HG03135 (cell line): ENCODE measurements at regions not wholly inside any gene's neighbourhood (a gene's known extent, or its start where the extent isn't known, plus 50 kb on each side); places are given as distances from the start of the nearest gene placed in this dataset.

ENCODE experiments used
- ATAC-seq: cut with Tn5 transposase; IDR thresholded peaks from one replicate; pipeline ENCODE4 v1.9.1; 2021; ENCODE audit warnings: mild to moderate bottlenecking, moderate library complexity; ENCODE audit not compliant: unreplicated experiment

GRCh38 chr2:205937211-205937610 is 148.8 kb downstream of the INO80D start:
- ATAC-seq = no peak

DNA sequence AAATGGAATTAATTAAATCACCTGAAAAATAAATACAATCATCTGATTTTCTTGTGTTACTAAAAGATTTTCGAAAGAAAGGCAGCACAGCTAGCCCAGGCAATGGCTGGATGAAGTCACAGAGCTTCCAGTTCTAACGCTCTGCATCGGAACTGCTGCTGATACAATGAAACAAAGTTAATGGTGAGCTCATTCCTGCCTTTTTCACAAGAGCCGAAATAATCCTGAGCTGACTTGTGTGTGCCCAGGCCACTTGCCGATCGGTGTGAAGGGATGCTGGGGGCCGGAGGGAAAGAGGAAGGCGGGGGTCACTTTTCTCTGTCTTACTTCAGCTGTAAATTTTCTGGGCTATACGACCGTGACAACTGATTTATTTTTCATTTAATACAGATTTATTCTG is 149.5 kb downstream of the INO80D start:
- no peak for ATAC-seq

DNA sequence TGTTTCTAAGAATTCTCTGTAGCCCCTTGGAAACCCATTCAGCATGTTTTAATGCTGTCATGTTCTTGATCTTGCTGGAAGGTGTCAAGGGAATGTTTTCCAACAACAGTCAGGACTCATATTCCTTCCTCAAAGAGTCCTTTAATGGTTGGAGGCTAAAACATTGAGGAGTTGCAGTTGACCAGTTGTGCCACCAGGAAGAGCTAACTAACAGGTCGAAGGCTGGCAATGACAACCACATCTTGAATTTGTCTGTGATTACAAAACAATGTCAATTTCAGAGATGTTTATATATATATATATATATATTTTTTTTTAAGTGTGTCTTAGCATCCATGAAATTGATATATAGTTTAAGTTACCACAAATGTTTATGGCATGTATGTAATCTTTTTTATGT is 151.5 kb downstream of the INO80D start:
- ATAC-seq = no peak

- no peak for ATAC-seq
Measured at GRCh38 chr2:205932861-205933260, 153.1 kb downstream of the INO80D start.

DNA sequence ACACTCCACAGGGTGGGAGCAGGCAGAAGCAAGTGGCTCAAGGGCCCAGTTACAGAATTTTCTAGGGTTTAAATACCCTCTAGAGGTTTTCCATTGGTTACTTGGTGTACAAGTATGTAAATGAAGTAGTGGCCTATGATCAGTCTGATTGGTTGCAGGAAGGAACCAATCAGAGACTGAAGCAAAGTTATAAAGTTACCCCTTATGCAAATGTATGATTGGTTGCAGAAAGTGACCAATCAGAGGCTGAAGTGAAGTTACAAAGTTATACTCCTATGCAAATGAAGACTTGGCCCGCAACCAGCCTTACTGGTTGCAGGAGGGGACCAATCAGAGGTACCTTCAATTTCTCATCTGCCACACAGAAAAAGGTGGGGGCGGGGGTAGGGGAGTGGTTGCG is 154.6 kb downstream of the INO80D start:
- no peak for ATAC-seq

DNA sequence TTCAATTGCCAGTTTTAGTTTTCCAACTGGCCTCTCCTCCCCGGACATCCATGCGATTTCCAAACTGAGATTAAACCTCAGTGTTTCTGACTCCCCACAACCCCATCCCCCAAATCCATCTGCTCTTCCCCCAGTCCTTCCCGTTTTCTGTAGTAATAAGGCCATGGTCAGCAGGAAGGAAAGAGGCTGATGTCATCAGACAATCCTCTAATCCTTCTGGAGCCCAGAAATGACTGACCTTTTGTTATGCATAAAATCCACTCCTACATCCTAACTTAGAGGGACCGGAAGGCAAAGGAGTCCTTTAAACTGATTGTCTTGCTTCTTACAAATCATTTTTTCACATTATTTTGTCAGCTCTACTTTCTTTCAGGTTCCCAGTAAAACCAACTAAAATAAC is 155.8 kb downstream of the INO80D start:
- ATAC-seq = no peak

GRCh38 chr2:205929246-205929942 is 156.6 kb downstream of the INO80D start:
- ATAC-seq = no peak

DNA sequence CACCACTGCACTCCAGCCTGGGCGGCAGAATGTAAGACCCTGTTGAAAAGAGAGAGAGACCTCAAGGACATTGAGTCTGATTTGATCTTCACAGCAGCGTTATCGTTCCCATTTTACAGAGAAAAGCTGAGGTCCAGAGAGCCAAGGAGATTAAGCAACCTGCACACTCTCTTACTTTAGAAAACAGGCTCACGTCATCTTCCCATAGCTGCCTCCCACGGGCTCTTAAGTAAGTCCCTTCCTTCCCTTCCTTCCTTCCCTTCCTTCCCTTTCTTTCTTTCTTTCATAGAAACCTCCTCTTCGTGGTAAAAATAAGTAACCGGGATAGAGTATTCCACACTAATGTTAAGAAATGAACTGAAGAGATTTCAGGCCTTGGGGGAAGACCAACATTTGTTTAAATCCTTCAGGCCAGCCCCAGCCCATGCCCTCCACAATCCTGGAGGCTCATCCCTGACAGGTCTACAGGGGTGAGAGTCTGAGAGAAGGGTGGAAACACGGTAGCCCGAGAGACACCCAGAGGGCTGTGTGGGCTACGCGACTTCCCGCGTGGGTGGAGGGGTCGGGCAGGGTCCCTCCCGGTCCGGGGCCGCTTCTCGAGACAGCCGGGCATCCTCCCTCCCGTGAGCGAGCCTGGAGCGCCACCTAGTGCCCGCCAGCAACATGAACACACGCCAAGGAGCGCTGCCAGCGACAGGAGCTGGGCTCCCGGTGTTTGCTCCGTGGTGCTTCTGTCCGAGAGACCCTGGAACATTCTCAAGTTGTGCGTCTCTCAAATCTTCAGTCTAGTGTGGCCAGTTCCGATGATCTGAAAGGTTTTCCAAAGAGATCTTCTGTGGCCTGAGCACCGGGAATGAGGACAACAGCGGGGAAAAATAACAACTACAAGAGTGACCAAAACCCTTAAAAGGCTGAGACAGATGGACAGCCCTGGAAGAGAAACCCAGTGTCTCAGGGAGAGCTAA is 160.3 kb downstream of the INO80D start:
- ATAC-seq = peak; percentile 96

GRCh38 chr2:205924676-205925075 is 161.3 kb downstream of the INO80D start:
- no peak for ATAC-seq

DNA sequence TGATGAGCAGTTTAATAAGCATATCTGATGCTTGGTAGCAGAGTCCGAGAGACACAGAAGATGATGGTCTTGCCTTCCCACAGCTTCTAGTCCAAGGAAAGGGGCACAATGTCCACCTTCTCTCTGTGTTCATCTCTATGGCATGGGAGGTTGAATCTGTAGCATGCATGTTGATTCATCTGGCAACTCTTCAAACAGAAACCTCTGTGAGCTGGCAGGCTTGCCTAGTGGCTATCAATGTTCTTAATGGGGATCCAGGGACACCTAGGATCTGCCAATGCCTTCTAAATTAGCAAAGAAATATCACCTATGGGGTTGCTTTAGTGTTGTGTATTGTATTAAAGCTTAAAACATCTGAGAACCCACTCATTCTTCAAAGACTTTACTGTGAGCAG is 170.8 kb downstream of the INO80D start:
- ATAC-seq = no peak

DNA sequence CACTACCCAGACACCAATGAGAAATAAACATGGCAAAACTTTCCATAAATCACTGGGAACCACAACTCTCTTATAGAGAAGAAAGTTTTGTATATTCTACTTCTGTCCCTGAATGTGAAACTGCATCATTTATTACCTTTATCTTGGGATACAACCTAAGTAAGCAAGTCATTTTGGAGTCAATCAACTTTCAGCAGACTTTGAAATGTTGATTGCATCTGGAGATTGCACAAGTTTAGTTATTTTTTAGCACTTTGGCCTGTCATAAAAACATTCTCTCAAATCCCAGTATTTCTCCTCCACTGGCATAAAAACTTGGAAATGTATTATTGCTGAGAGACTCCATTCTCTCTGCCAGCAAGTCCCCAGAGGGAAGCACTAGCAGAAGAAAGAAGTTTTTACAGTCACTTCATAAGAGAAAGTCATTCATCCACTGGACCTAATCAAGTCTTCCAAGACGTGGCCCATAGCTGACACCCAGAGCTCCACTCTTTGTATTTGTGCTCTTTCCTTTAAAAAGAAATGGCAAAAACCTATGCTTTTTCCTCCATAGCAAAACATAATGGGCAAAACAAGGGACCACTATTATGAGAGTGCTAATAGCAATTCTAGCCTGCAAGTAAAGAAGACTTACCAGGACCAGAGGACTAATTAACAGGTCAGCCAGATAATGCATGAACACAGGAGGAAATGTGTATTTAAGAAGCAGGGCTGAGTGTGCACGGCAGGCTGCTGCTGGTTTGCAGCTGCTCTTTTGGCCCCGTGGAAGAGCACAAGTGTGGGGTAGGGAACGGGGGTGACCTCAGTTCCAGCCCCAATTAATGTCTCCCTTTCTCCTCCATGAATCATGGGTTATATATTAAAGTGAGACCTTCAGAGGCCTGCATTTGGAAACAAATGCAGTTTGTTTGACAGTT is 171.5 kb downstream of the INO80D start:
- no peak for ATAC-seq

DNA sequence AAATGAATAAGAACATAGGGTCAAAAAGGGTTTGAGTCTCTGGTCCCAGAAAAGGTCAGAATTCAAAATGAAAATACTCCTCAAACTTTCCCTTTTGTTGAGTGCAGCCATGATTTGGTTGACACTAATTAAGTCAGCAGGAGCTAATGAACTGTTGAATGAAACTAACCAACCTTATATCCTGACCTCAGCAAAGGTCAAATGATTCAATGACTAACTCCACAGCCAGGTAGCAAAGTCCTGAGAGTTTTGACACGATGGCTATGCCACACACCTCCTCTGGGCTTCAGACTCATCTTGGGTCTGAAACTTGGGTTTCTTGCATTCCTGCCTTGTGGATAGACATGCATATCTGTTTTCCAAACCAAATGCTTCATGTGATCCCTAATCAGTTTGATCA is 172.3 kb downstream of the INO80D start:
- ATAC-seq = no peak

DNA sequence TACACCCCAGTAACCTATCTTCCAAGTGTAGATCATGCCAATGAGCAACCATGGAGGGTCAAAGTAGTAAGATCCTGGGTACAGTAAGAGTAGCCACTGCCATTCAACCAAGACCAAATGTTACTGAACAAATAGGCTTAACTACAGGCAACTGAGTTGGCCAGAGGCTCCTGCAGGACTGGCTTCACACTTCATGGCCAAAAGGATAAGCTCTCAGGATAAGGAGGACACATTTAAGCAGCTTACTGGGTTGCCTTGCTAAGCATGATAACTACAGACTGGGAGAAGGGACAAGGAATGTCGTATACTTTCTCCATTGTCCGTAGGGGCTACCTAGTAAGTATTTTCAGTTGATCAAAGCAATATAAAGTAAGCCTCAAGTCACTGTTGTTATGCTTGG is 174.7 kb downstream of the INO80D start:
- no peak for ATAC-seq

DNA sequence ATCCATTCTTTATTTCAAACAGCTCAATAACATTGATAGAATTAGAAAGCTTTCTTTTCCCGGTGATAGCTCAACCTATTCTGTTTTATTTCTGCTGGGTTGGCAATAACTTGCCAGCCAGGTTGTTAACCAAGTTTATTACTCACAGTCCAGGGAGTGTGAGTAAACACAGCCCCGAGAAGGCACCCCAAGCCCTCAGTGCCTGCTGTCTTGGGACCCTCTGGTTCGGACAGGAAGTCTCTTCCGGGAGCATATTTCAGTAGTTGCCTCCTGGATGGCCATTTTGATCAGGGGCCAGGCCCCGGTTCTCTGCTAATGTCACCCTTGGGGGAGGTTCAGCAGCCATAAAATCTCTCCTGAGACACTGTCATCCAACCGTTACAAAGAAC is 176.8 kb downstream of the INO80D start:
- no peak for ATAC-seq

- no peak for ATAC-seq
Measured at GRCh38 chr2:205908212-205909183, 177.5 kb downstream of the INO80D start.

GRCh38 chr2:205906419-205906818 is 179.6 kb downstream of the INO80D start:
- ATAC-seq = no peak

- ATAC-seq = no peak
Measured at GRCh38 chr2:205905576-205905975, 180.4 kb downstream of the INO80D start.

- ATAC-seq = no peak
Measured at GRCh38 chr2:205904873-205905272, 181.1 kb downstream of the INO80D start.

GRCh38 chr2:205903549-205904129 is 182.3 kb downstream of the INO80D start:
- no peak for ATAC-seq

GRCh38 chr2:205902900-205903237 is 183.1 kb downstream of the INO80D start:
- no peak for ATAC-seq
